ENCODE measurements at regions not wholly inside any gene's neighbourhood (a gene's known extent, or its start where the extent isn't known, plus 50 kb on each side); places are given as distances from the start of the nearest gene placed in this dataset.

DNA sequence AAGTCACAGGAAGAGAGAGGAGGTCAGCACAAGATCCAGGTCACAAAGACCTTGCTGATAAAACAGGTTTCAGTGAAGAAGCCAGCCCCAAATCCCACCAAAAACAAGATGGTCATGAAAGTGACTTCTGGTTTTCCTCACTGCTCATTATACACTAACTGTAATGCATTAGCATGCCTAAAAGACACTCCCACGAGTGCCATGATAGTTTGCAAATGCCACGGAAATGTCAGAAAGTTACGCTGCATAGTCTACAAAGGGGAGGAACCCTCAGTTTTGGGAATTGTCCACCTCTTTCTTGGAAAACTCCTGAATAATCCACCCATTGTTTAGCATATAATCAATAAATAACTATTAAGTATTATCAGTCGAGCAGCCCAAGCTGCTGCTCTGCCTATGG lies 427.2 kb downstream of the RFPL4B start:
- Mint-ChIP-seq H3K27me3 (ENCODE audit: insufficient read depth, low read depth, poor library complexity) (no peaks in the 10 kb centered on the region), H3K36me3 (ENCODE audit: low read depth) (no peaks in the 10 kb centered on the region), H3K4me3 (no peak overlapping the region), H3K9me3 (no peaks in the 10 kb centered on the region), H3K27ac (no peak overlapping the region), H3K4me1 (peaks cover 1% of the 10 kb centered on the region; the same call in 2 of the 3 replicates)
- Histone ChIP-seq H3K27me3 (ENCODE audit: insufficient read depth) (no peaks in the 10 kb centered on the region), H4K20me1 (replicated peaks; ENCODE audit: insufficient read depth) (no peaks in the 10 kb centered on the region), H3K4me1 (ENCODE audit: insufficient read depth) (no peaks in the 10 kb centered on the region), H3K9me2 (ENCODE audit: insufficient read depth) (no peaks in the 10 kb centered on the region), H3K4me2 (no peak overlapping the region), H2AFZ (no peak overlapping the region), H3K4me3 (no peak overlapping the region), H3K27ac (ENCODE audit: low read depth) (no peak overlapping the region), H3F3A (replicated peaks; ENCODE audit: low read depth) (no peaks in the 10 kb centered on the region), H3K79me2 (replicated peaks; ENCODE audit: insufficient read depth) (no peaks in the 10 kb centered on the region), H3K36me3 (ENCODE audit: insufficient read depth) (no peaks in the 10 kb centered on the region)
- DNase-seq (ENCODE audit: low spot score) = no peak
- no peak for TF ChIP-seq ZNF331 (CRISPR knock-in tag; IDR thresholded peaks at IDR 0.05; ENCODE audit: low read depth)
- TF ChIP-seq REST (IDR thresholded peaks at IDR 0.05; ENCODE audit: unreplicated experiment) = no peak
- TF ChIP-seq STAT1 (IDR thresholded peaks at IDR 0.05; ENCODE audit: unreplicated experiment) = no peak
- TF ChIP-seq EZH2phosphoT487 (IDR thresholded peaks at IDR 0.05; ENCODE audit: unreplicated experiment) = no peak
- no peak for TF ChIP-seq ZNF114 (CRISPR knock-in tag; IDR thresholded peaks at IDR 0.05)
- TF ChIP-seq NANOG (IDR thresholded peaks at IDR 0.05; ENCODE audit: borderline replicate concordance) = no peak
- TF ChIP-seq EZH2 (IDR thresholded peaks at IDR 0.05; ENCODE audit: low read depth, unreplicated experiment) = no peak
- no peak for TF ChIP-seq POLR2AphosphoS5 (IDR thresholded peaks at IDR 0.05; ENCODE audit: low read depth)
- no peak for TF ChIP-seq CREB1 (CRISPR knock-in tag; IDR thresholded peaks at IDR 0.05; ENCODE audit: low read depth)
- TF ChIP-seq, protein P1, sequence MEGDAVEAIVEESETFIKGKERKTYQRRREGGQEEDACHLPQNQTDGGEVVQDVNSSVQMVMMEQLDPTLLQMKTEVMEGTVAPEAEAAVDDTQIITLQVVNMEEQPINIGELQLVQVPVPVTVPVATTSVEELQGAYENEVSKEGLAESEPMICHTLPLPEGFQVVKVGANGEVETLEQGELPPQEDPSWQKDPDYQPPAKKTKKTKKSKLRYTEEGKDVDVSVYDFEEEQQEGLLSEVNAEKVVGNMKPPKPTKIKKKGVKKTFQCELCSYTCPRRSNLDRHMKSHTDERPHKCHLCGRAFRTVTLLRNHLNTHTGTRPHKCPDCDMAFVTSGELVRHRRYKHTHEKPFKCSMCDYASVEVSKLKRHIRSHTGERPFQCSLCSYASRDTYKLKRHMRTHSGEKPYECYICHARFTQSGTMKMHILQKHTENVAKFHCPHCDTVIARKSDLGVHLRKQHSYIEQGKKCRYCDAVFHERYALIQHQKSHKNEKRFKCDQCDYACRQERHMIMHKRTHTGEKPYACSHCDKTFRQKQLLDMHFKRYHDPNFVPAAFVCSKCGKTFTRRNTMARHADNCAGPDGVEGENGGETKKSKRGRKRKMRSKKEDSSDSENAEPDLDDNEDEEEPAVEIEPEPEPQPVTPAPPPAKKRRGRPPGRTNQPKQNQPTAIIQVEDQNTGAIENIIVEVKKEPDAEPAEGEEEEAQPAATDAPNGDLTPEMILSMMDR (conservative IDR thresholded peaks at IDR 0.05; ENCODE audit: low read depth in 2 of 2) = no peak
- TF ChIP-seq, protein P2, sequence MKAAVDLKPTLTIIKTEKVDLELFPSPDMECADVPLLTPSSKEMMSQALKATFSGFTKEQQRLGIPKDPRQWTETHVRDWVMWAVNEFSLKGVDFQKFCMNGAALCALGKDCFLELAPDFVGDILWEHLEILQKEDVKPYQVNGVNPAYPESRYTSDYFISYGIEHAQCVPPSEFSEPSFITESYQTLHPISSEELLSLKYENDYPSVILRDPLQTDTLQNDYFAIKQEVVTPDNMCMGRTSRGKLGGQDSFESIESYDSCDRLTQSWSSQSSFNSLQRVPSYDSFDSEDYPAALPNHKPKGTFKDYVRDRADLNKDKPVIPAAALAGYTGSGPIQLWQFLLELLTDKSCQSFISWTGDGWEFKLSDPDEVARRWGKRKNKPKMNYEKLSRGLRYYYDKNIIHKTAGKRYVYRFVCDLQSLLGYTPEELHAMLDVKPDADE (IDR thresholded peaks at IDR 0.05) = no peak
- TF ChIP-seq JUNB (IDR thresholded peaks at IDR 0.05; ENCODE audit: unreplicated experiment) = no peak
- TF ChIP-seq, protein P3, sequence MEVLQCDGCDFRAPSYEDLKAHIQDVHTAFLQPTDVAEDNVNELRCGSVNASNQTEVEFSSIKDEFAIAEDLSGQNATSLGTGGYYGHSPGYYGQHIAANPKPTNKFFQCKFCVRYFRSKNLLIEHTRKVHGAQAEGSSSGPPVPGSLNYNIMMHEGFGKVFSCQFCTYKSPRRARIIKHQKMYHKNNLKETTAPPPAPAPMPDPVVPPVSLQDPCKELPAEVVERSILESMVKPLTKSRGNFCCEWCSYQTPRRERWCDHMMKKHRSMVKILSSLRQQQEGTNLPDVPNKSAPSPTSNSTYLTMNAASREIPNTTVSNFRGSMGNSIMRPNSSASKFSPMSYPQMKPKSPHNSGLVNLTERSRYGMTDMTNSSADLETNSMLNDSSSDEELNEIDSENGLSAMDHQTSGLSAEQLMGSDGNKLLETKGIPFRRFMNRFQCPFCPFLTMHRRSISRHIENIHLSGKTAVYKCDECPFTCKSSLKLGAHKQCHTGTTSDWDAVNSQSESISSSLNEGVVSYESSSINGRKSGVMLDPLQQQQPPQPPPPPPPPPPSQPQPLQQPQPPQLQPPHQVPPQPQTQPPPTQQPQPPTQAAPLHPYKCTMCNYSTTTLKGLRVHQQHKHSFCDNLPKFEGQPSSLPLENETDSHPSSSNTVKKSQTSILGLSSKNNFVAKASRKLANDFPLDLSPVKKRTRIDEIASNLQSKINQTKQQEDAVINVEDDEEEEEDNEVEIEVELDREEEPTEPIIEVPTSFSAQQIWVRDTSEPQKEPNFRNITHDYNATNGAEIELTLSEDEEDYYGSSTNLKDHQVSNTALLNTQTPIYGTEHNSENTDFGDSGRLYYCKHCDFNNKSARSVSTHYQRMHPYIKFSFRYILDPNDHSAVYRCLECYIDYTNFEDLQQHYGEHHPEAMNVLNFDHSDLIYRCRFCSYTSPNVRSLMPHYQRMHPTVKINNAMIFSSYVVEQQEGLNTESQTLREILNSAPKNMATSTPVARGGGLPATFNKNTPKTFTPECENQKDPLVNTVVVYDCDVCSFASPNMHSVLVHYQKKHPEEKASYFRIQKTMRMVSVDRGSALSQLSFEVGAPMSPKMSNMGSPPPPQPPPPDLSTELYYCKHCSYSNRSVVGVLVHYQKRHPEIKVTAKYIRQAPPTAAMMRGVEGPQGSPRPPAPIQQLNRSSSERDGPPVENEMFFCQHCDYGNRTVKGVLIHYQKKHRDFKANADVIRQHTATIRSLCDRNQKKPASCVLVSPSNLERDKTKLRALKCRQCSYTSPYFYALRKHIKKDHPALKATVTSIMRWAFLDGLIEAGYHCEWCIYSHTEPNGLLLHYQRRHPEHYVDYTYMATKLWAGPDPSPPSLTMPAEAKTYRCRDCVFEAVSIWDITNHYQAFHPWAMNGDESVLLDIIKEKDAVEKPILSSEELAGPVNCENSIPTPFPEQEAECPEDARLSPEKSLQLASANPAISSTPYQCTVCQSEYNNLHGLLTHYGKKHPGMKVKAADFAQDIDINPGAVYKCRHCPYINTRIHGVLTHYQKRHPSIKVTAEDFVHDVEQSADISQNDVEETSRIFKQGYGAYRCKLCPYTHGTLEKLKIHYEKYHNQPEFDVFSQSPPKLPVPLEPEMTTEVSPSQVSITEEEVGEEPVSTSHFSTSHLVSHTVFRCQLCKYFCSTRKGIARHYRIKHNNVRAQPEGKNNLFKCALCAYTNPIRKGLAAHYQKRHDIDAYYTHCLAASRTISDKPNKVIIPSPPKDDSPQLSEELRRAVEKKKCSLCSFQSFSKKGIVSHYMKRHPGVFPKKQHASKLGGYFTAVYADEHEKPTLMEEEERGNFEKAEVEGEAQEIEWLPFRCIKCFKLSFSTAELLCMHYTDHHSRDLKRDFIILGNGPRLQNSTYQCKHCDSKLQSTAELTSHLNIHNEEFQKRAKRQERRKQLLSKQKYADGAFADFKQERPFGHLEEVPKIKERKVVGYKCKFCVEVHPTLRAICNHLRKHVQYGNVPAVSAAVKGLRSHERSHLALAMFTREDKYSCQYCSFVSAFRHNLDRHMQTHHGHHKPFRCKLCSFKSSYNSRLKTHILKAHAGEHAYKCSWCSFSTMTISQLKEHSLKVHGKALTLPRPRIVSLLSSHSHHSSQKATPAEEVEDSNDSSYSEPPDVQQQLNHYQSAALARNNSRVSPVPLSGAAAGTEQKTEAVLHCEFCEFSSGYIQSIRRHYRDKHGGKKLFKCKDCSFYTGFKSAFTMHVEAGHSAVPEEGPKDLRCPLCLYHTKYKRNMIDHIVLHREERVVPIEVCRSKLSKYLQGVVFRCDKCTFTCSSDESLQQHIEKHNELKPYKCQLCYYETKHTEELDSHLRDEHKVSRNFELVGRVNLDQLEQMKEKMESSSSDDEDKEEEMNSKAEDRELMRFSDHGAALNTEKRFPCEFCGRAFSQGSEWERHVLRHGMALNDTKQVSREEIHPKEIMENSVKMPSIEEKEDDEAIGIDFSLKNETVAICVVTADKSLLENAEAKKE (CRISPR knock-in tag; IDR thresholded peaks at IDR 0.05) = no peak
- ATAC-seq = no peak
